GM19328 (cell line): ENCODE measurements at regions not wholly inside any gene's neighbourhood (a gene's known extent, or its start where the extent isn't known, plus 50 kb on each side); places are given as distances from the start of the nearest gene placed in this dataset.
"Not testable (repeated sequence)": the region's sequence is repeated elsewhere in the genome, so short reads cannot be mapped to it uniquely, and the experiment has no call there.

Experiments used
- ATAC-seq: cut with Tn5 transposase; IDR thresholded peaks from one replicate; pipeline ENCODE4 v1.9.1; 2021; ENCODE audit warnings: mild to moderate bottlenecking, moderate library complexity; ENCODE audit not compliant: unreplicated experiment

DNA sequence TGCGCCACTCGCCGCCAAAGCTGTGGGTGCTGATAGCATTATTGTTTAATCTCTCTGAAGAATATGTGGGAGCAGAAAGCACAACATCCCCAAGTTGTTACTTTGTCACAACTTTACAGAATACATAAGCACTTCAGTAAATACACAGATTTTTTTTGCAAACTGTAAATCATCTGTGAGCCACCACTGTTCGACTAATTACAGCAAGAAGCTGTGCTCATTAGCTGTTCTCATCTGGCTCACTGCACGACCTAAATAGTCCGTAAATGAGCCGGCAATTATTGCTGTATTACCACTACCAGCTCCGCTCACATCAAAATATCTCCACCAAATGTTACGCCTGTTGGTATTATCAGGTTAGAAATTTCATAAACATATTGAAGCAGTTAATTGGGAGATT lies 228.9 kb upstream of the PRKD1 start:
- ATAC-seq: no peak

DNA sequence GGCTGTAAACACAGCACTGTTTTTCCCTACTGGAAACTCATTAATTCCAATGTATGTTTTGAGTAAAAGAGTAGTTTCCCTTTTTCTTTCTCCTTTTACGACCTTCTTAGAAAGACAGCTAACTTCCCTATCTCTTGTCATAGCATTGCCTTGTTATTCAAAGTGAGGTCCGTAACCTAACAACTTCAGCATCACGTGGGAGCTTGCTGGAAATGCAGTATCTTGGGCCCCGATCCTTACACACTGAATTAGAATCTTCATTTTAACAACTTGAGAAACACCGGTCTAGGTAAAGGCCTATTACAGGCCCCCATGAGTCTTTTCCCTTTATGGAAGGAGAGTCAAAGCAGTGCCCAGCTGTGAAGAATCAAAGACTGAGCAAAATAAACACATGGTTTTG lies 230.7 kb upstream of the PRKD1 start:
- no peak for ATAC-seq

DNA sequence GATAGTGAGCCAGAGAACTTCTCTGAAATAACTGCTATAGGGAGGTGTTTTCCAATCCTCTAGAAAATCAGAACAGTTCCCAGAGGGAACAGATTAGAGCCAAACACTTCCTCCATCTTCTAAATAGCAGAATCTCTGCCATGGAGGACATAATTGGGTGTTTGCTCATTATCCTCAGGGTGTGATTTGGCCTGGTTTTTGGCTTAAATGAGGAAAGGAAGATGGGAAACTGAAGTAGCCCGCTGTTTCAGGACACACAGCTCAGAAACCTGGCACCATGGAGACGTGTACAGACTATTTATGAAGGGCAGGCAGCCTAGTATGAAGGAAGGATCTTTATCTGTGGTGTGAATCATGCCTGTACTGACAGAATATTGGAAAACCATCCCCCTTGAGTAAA lies 231.7 kb upstream of the PRKD1 start:
- no peak for ATAC-seq

DNA sequence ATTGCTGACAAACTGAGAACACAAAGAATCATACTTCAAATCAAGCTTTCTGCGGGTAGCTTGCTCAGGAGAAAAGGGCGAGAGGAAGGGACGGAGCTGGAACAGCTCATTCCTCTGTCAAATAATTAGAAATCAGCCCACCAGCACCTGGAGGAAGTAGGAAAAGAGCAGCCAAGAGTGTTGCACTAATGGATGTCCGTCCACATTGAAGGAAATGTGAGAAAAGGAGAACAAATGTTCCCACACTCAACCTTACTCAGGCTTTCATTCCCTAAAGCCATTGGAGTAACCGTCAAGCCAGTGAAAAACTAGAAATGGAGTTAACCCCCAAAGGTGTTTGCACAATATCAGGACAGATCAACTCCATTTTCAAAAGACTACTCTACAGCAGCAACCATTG lies 233.0 kb upstream of the PRKD1 start:
- ATAC-seq: no peak

DNA sequence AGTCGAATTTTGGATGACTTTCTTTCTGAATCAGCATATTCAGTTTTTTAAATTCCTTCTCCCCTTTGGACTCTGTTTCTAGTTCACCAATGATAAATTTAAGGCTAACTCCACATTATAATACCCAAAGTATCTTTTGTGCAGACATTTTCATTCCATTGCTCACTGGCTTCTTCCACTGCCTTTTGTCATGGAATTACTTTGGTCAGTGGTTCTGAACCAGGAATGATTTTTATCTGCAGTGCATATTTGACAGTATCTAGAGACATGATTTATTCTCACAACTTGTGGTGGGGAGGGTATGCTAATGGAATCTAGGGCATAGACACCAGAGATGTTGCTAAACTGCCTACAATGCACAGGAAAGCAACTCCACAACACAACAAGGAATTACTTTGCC lies 234.4 kb upstream of the PRKD1 start:
- ATAC-seq: no peak

DNA sequence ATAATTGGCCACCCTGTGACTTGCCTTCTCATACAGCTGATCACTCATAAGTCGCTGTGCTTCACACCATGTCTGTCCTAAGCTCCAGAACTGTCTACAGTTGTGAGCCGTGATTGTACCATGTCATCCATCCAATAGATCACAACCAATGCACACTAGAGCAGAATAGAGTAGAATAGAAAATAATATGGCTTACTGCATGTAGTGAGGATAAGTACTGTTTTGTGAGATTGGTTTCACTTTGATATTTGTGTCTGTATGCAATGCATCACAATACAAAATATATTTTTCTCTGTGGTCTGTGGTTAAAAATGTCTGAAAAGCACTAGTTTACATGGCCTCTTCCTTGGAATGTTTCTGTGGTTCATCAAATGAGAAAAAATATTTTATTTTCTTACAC lies 237.6 kb upstream of the PRKD1 start:
- no peak for ATAC-seq

DNA sequence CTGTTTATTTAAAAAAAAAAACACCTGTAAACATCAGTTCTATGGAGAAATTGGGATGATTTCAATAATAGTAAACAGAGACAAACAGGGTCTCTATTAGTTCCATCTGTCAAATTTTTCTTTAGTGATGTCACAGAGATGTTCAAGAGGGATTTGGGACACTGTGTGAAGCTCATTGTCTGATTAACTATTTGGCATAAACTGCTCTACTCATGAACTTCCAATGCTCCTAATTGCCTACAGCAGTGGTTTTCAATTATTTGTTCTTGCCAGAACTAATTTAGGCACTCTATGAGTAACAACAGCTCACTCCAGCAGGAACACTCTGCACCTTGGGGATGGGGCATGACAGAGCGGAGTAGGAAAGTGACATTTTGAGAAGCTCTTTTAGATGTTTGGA lies 250.1 kb upstream of the PRKD1 start:
- no peak for ATAC-seq

DNA sequence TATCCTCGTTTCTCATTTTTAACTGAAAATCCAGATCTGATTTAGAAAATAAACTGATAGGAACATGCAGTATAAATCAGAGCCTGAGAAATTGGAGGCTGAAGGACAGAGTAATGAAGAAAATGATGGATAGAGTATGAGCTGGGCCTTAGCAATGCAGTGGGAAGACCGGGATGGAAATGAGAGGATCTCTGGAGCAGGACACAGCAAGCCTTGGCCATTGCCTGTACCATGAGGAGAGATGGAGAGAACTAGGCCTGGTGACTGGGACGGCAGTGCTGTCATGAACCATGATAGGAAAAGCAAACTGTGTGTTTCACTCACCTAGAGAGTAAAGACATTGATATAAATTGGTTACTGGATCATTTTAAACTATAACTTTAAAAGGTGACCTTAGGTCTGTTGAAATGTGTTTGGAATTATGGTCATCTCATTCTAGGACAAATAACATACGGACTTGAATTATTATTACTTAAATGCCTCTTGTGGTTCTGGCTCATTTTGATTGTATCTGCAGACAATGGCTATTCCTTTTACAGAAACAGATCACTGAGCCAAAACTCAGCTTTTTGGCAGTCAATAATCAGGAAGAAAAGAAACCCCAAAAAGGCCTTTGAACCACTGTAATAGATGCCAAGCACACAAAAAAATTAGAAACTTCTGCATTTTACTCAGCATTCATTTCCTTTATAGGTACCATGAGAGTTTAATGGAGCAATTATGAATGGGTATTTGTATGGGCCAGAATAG lies 251.9 kb upstream of the PRKD1 start:
- ATAC-seq: no peak

DNA sequence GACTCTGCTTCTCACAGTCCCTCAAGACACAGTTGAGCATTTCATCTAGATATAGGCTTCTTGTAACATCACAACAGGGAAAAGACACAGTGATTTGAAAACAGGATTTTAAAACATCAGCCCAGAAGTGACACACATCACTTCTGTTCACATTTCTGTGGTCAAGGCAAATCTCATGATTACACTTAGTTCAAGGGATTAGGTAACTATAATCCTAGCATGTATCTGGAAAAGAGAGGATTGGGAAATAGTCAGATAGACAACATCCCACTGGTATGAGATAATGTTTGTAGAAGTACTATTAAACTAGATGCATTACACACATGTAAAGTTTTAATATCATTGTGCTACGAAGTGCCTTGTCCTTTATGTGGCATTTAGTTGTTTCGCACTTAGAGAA lies 252.6 kb upstream of the PRKD1 start:
- ATAC-seq: no peak

DNA sequence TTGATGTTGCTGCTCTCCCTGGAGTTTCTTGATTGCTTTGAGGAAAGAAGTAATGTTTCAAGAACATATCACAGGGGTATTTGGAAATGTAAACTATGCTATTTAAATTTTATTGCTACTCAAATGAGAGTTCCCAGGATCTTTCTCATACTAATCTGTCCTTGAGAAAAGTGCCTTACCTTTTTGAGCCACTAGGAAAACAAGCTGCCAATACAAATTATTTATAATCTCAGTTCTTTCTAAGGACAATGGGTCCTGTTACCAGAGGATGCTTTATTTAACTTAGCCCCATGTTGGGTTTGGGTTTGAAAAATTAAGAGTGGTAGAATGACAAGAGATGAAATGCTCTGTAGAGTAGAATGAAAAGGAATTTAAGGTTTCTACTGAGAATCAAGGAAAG lies 258.2 kb upstream of the PRKD1 start:
- ATAC-seq: no peak

DNA sequence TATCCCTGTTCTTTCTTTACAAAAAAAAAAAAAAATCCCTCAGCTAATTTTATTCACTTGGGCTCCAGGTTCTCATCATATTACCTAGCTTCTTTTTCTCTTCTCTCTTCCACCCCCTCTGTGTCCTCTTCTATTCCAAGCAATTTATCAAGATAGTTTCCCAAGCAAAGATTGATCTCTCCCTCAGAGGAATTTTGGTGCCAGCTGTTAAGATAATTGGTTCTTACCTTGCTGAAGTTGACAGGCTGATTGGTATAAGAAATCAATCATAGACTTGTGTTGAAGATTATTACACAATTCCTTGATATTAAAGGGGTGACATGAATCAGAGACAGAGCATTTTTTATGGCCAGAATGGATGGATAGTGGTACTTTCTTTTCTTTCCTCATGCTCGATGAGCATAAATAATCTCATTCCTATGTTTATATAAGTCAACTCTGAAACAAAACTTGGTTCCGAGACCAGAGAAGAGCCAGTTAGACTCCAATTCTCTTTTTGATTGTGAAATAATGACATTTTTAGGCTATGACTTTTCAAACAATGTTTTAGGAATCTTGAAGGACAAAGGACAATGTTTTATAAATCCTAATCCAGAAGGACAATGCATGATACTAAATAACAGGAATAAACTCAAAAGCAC lies 264.1 kb upstream of the PRKD1 start:
- no peak for ATAC-seq

DNA sequence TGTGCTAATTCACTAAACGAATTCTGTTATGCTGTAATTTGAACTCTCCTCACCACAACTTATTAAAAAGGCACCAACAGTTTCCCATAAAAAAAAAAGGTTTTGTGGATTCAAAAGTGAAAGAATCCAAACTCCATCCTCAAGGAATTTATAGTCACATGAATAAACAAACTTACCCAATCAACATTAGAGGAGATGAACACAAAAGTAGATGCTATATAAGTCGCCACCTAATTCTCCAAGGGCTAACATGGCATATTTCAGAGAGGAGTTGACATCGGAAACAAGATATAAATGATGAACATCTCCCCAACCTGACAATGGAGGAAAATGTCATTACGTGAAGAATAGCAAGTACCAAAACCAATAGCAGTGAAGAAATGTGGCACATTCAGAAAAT lies 265.5 kb upstream of the PRKD1 start:
- ATAC-seq: no peak

DNA sequence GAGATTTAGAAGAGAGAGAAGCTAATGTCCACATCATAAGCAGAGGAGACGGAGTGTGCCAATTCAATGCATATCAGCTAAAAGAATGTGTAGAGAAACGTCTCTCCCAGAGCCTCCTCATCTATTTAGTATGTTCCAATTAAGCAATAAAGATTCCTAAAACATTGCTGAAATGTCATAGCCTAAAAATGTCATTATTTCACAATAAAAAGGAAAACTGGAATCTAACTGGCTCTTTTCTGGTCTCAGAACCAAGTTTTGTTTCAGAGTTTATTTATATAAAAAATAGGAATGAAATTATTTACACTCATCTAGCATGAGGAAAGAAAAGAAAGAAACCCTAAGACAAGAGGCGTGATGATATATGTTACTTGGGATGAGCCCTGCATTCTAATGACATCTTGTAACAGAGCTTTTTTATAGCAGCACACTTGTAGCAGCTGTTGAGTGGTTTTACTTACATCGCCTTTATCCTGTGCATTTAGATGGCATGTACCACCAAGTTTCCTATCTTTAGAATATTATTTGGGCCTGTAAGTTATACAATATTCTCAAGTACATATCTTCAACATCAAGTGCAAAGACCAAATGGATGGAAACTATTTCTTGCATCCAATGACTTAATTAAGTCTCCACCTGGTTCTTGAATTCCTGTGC lies 266.3 kb upstream of the PRKD1 start:
- no peak for ATAC-seq

DNA sequence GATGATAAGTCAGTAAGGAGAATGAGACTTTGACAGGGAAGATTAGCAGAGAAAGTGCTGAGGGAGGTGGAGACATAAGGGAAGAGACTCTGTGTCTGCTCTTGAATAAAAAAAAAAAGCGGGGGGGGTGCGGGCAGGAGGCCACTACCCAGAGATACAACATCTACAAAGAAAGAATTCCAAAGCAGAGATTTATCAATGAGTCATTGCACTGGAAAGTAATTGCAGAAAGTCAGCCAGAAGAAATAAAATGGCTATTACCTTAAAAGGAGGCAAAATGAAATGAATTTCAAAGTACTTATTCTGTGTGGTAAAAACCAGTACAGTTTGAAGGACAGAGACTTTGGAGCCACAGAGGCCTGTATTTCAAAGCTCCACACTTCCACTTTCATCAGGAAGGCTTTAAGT lies 267.1 kb upstream of the PRKD1 start:
- no peak for ATAC-seq

DNA sequence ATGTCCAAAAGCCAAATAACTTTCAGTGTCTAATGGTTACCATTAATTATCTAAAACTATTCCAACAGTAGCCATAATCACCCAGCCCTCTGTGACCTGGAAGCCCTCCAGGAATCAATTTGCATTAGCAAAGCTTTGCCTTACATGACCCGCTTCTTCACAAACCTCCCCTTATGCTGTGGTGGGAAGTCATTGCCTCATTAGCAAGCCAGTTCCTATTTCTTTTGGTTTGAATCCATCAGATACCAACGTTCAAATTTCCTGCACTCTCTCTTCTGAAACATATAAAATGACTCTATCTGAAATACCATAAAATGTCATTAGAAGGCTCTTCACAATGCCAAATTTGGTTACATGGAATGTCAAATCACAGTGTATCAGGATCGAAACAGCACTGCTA lies 268.3 kb upstream of the PRKD1 start:
- ATAC-seq: no peak

DNA sequence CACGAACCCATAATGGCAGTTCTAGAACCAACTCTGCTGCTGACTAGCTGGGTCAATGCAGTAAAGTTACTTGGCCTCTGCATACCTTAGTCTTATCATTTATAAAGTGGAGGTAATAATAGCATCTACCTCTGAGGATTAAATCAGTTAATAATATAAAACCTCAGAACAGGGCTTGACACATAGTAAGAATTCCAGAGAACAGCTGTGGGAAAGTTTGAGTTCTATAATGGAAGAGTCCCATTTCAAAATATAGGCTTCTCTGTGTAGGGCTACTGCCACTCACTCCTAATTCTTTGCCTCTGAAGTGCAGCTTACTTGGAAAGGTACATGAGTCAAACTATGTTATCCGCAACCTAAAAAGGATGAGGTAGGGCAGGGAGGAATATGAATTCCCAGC lies 269.2 kb upstream of the PRKD1 start:
- ATAC-seq: no peak

DNA sequence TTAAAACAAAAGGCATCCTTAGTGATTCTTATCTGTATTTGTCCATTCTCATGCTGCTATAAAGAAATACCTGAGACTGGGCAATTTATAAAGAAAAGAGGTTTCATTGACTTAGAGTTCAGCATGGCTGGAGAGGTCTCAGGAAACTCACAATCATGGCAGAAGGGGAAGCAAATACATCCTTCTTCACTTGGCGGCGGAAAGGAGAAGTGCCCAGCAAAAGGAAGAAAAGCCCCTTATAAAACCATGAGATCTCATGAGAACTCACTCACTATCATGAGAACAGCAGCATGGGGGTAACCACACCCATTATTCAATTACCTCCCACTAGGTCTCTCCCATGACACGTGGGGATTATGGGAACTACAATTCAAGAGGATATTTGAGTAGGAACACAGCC lies 271.1 kb upstream of the PRKD1 start:
- ATAC-seq: not testable (repeated sequence)

DNA sequence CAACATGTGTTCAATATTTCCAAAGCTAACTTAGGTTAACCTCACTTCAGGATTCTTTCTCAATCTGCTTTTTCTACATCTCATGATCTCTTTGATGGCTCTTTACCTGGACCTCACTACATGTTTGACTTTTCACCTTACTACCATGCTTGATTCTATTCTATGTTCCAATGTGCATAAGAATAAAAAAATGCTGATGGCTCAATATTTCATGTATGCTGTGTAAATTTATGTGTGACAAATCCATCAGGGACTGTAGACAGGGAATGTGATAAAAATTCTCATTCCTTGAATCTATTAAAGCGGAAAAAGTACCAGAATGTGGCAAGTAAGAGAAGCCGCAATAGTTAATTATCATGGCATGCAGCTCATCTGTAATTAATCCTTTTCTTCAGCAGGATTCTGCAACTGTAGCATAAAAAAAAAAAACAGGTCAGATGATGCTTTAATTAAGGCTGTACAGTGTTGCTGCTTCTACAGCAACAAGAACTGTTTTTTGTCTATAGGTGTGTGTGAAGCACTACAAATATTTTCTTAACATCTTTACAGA lies 276.9 kb upstream of the PRKD1 start:
- no peak for ATAC-seq

DNA sequence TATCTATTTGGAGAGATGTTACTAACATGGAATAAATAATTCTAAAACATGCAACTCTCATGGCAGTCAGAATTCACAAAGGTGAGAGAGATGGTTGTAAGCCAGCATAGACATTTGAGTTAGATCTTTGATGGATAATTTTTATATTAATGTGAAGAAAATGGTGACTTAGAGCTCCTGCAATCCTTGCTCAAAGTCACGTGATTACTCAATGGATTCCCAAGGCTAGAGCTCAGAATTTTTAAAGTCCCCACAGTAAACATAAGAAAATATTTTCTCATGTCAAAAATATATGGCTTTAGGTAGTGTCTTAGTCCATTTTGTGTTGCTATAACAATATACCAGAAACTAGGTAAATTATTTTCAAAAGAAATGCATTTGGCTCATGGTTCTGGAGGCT lies 281.5 kb upstream of the PRKD1 start:
- no peak for ATAC-seq

DNA sequence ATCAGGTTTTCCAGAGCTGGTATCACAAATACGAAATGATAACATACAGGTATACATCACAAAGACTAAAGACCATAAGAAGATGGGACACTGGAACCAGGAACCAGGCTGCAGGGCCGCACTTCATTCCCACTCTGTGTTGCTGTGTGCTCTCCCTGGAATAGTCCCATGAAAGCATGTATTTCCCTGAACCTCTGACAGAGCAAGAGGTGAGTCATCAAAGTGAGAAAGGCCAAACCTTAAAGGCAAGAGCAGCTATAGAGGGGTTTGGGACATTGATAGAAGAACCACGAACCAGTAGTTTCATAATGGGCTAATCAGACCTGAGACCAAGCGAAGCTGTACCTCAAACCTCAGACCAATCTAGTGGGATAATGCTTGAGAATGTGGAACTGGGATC lies 283.0 kb upstream of the PRKD1 start:
- no peak for ATAC-seq

DNA sequence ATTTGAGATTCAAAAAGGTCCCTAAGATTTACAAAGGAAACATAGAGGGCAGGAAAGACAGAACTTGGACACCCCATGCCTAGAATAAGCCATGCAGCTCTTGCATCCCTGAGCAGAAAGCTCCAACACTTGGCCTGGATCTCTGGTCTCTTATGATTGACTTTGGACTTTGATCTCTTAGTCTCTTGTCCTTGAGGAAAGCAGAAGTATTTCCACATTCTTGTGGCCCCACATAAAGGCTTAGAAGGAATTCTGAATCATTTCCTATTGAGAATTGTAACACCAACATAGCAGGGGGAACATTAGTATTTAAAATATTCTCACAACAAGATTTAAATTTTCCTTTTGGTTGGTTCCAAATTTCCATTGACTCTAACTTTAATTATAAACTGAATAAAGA lies 283.7 kb upstream of the PRKD1 start:
- ATAC-seq: no peak

DNA sequence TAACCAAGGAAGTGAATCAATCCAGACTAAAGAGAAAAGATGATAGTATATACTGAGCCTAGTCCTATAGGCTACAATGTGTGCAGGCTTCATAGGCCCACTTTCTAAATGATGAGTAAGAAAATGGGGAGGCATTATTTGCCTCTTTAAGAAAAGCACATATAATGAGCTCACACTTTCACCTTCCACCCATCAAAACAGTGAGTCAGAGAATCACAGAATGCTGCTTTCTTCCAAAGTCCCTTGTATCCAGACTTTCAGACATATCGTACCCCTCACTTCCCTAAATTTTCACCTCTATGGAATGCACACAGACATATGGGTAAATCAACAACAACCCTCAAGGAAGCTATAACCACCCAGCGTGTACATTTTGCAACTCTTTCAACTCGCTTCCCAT lies 286.4 kb upstream of the PRKD1 start:
- no peak for ATAC-seq
